ENCODE measurements at regions not wholly inside any gene's neighbourhood (a gene's known extent, or its start where the extent isn't known, plus 50 kb on each side); places are given as distances from the start of the nearest gene placed in this dataset.

DNA sequence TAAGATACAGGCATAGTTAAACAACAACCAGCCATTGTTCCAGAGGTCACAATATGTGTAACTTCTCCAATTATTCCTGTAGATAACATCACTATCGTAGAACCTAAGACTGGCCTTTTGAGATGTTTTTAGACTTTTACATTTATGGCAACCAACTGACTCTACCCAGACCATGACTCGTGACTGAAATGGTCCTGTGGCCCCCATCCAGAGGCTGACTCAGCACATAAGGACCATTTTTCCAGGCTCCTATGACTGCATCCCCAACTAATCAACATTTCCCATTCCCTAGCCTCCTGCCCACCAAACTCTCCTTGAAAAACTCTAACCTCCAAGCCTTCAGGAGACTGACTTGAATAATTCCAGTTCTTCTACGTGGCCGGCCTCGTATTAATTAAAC, 52.6 kb upstream of the NID2 start:
- no peak overlapping the region for H3K4me3 ChIP-seq
- peaks cover 6% of the 10 kb centered on the region; the same call in 2 of the 3 replicates for H3K9me3 Mint-ChIP-seq
- no peak overlapping the region for H3K27ac ChIP-seq (ENCODE audit: low read depth)
- ATAC-seq (no peak), DNase-seq (ENCODE audit: low spot score) (no peak)
- H3F3A ChIP-seq (replicated peaks; ENCODE audit: low read depth) = no peaks in the 10 kb centered on the region
- no peak overlapping the region for H3K4me3 Mint-ChIP-seq
- no peaks in the 10 kb centered on the region for H3K27me3 Mint-ChIP-seq (ENCODE audit: insufficient read depth, low read depth, poor library complexity)
- no peak overlapping the region; the same call in 1 of the 2 replicates for H2AFZ ChIP-seq
- no peak overlapping the region for H3K4me2 ChIP-seq
- H3K36me3 ChIP-seq (ENCODE audit: insufficient read depth) = no peaks in the 10 kb centered on the region; the same call in 1 of the 2 replicates
- H4K20me1 ChIP-seq (replicated peaks; ENCODE audit: insufficient read depth) = no peaks in the 10 kb centered on the region
- H3K79me2 ChIP-seq (replicated peaks; ENCODE audit: insufficient read depth) = no peaks in the 10 kb centered on the region
- no peaks in the 10 kb centered on the region for H3K27me3 ChIP-seq (ENCODE audit: insufficient read depth)
- H3K9me2 ChIP-seq (ENCODE audit: insufficient read depth) = no peaks in the 10 kb centered on the region; the same call in 1 of the 2 replicates
- TF ChIP-seq ZNF331 (CRISPR knock-in tag; IDR thresholded peaks at IDR 0.05; ENCODE audit: low read depth) = no peak
- TF ChIP-seq, protein P1, sequence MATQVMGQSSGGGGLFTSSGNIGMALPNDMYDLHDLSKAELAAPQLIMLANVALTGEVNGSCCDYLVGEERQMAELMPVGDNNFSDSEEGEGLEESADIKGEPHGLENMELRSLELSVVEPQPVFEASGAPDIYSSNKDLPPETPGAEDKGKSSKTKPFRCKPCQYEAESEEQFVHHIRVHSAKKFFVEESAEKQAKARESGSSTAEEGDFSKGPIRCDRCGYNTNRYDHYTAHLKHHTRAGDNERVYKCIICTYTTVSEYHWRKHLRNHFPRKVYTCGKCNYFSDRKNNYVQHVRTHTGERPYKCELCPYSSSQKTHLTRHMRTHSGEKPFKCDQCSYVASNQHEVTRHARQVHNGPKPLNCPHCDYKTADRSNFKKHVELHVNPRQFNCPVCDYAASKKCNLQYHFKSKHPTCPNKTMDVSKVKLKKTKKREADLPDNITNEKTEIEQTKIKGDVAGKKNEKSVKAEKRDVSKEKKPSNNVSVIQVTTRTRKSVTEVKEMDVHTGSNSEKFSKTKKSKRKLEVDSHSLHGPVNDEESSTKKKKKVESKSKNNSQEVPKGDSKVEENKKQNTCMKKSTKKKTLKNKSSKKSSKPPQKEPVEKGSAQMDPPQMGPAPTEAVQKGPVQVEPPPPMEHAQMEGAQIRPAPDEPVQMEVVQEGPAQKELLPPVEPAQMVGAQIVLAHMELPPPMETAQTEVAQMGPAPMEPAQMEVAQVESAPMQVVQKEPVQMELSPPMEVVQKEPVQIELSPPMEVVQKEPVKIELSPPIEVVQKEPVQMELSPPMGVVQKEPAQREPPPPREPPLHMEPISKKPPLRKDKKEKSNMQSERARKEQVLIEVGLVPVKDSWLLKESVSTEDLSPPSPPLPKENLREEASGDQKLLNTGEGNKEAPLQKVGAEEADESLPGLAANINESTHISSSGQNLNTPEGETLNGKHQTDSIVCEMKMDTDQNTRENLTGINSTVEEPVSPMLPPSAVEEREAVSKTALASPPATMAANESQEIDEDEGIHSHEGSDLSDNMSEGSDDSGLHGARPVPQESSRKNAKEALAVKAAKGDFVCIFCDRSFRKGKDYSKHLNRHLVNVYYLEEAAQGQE (IDR thresholded peaks at IDR 0.05; ENCODE audit: unreplicated experiment) = no peak
- no peak for TF ChIP-seq NANOG (IDR thresholded peaks at IDR 0.05; ENCODE audit: borderline replicate concordance)
- TF ChIP-seq, protein P2, sequence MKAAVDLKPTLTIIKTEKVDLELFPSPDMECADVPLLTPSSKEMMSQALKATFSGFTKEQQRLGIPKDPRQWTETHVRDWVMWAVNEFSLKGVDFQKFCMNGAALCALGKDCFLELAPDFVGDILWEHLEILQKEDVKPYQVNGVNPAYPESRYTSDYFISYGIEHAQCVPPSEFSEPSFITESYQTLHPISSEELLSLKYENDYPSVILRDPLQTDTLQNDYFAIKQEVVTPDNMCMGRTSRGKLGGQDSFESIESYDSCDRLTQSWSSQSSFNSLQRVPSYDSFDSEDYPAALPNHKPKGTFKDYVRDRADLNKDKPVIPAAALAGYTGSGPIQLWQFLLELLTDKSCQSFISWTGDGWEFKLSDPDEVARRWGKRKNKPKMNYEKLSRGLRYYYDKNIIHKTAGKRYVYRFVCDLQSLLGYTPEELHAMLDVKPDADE (IDR thresholded peaks at IDR 0.05) = no peak
- no peak for TF ChIP-seq EZH2phosphoT487 (IDR thresholded peaks at IDR 0.05; ENCODE audit: unreplicated experiment)
- TF ChIP-seq STAT1 (IDR thresholded peaks at IDR 0.05; ENCODE audit: unreplicated experiment) = no peak
- H3K4me1 Mint-ChIP-seq = peaks cover 25% of the 10 kb centered on the region
- peaks cover 17% of the 10 kb centered on the region for H3K4me1 ChIP-seq (ENCODE audit: insufficient read depth)
- no peak overlapping the region for H3K27ac Mint-ChIP-seq
- H3K36me3 Mint-ChIP-seq (ENCODE audit: low read depth) = no peaks in the 10 kb centered on the region

DNA sequence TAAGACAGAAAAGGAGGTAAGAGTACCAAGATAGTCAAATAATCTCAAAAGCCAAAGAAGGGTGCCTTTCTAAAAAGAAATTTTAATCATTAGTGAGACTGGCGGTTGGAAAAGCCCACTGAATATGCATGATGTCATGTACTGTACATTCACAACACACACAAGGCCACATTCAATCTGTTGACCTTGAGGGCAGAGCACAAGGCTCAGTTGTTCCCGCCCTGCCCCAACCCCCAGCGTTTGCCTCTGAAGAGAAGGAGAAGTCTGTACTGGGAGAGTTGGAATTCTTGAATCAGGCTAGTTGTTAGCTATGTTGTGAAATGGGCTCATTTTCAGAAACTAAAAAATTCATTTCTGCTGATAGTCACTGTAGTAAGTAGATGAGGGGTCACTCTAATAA, 50.2 kb upstream of the NID2 start:
- Mint-ChIP-seq H3K4me3 (no peak overlapping the region), H3K27me3 (ENCODE audit: insufficient read depth, low read depth, poor library complexity) (peaks cover 4% of the 10 kb centered on the region), H3K36me3 (ENCODE audit: low read depth) (no peaks in the 10 kb centered on the region), H3K9me3 (peaks cover 6% of the 10 kb centered on the region; the same call in 2 of the 3 replicates), H3K4me1 (peaks cover 10% of the 10 kb centered on the region), H3K27ac (no peak overlapping the region)
- no peak for ATAC-seq
- Histone ChIP-seq H3K79me2 (replicated peaks; ENCODE audit: insufficient read depth) (no peaks in the 10 kb centered on the region), H3K9me2 (ENCODE audit: insufficient read depth) (peaks cover 10% of the 10 kb centered on the region; the same call in 1 of the 2 replicates), H3K27me3 (ENCODE audit: insufficient read depth) (no peaks in the 10 kb centered on the region), H3K27ac (ENCODE audit: low read depth) (no peak overlapping the region), H2AFZ (no peak overlapping the region), H3F3A (replicated peaks; ENCODE audit: low read depth) (no peaks in the 10 kb centered on the region), H4K20me1 (replicated peaks; ENCODE audit: insufficient read depth) (no peaks in the 10 kb centered on the region), H3K4me3 (no peak overlapping the region), H3K4me2 (no peak overlapping the region), H3K4me1 (ENCODE audit: insufficient read depth) (peaks cover 3% of the 10 kb centered on the region; the same call in 1 of the 2 replicates), H3K36me3 (ENCODE audit: insufficient read depth) (no peaks in the 10 kb centered on the region)
- DNase-seq (ENCODE audit: low spot score) = no peak
- TF ChIP-seq POLR2AphosphoS5 (IDR thresholded peaks at IDR 0.05; ENCODE audit: low read depth) (no peak), ZNF114 (CRISPR knock-in tag; IDR thresholded peaks at IDR 0.05) (no peak), EZH2phosphoT487 (IDR thresholded peaks at IDR 0.05; ENCODE audit: unreplicated experiment) (no peak)
- TF ChIP-seq, protein P3, sequence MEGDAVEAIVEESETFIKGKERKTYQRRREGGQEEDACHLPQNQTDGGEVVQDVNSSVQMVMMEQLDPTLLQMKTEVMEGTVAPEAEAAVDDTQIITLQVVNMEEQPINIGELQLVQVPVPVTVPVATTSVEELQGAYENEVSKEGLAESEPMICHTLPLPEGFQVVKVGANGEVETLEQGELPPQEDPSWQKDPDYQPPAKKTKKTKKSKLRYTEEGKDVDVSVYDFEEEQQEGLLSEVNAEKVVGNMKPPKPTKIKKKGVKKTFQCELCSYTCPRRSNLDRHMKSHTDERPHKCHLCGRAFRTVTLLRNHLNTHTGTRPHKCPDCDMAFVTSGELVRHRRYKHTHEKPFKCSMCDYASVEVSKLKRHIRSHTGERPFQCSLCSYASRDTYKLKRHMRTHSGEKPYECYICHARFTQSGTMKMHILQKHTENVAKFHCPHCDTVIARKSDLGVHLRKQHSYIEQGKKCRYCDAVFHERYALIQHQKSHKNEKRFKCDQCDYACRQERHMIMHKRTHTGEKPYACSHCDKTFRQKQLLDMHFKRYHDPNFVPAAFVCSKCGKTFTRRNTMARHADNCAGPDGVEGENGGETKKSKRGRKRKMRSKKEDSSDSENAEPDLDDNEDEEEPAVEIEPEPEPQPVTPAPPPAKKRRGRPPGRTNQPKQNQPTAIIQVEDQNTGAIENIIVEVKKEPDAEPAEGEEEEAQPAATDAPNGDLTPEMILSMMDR (conservative IDR thresholded peaks at IDR 0.05; ENCODE audit: low read depth in 2 of 2) = no peak
- TF ChIP-seq, protein P2 (IDR thresholded peaks at IDR 0.05) = no peak

Data from GM23338 (cell line).